ENCODE measurements at regions not wholly inside any gene's neighbourhood (a gene's known extent, or its start where the extent isn't known, plus 50 kb on each side); places are given as distances from the start of the nearest gene placed in this dataset.
"Not testable (repeated sequence)": the region's sequence is repeated elsewhere in the genome, so short reads cannot be mapped to it uniquely, and the experiment has no call there.

DNA sequence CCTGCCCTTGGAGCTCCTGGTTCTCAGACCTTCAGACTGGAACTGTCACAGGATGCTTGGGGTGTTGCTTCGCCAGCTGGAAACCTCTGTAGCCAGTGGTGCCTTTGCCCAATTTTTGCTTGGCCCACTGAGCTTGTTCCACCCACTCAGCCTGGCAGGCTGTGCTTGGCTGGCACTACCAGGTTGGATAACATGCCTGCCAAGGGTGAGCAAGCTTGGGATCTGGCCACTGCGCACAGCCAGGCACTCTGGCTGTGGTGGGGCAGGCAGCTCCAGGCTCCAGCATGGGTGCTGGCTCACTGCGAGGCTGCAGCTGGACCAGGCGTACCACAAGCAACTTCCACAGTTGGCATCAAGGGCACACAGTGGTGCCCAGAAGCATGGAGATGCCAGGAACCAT lies 967.8 kb upstream of the NCAM2 start:
- no peak overlapping the region for H2AFZ ChIP-seq
- H3K79me2 ChIP-seq (ENCODE audit: insufficient read depth), result no peaks in the 10 kb centered on the region
- WGBS, 2 experiments (ENCODE audit: low coverage in 1 of 2, low lambda C conversion rate in 2 of 2, missing lambda C conversion rate in 2 of 2), result 4 to 11% methylated on average over 4 of the region's 4 CpGs
- no peaks in the 10 kb centered on the region for H3K27me3 ChIP-seq (replicated peaks; ENCODE audit: insufficient read depth)
- H3K4me1 ChIP-seq (ENCODE audit: insufficient read depth), result no peaks in the 10 kb centered on the region
- no peak overlapping the region for H3K27ac ChIP-seq
- no peaks in the 10 kb centered on the region for H3F3A ChIP-seq (ENCODE audit: insufficient read depth)
- H4K20me1 ChIP-seq (ENCODE audit: insufficient read depth), result no peaks in the 10 kb centered on the region
- H3K9me3 ChIP-seq (ENCODE audit: low read depth), result no peaks in the 10 kb centered on the region
- no peaks in the 10 kb centered on the region for H3K9me2 ChIP-seq (ENCODE audit: insufficient read depth)
- in situ Hi-C loops (cut with MboI), result no loop called here
- H3K9ac ChIP-seq, result no peak overlapping the region
- H3K36me3 ChIP-seq (ENCODE audit: low read depth), result no peaks in the 10 kb centered on the region
- no peak for DNase-seq
- H3K4me3 ChIP-seq, result no peak overlapping the region
- no peak overlapping the region for H3K4me2 ChIP-seq (ENCODE audit: unreplicated experiment)
- TF ChIP-seq EZH2phosphoT487 (IDR thresholded peaks at IDR 0.05; ENCODE audit: insufficient read depth, low read depth) (no peak), EZH2 (IDR thresholded peaks at IDR 0.05; ENCODE audit: insufficient read depth, poor library complexity, severe bottlenecking) (no peak)

DNA sequence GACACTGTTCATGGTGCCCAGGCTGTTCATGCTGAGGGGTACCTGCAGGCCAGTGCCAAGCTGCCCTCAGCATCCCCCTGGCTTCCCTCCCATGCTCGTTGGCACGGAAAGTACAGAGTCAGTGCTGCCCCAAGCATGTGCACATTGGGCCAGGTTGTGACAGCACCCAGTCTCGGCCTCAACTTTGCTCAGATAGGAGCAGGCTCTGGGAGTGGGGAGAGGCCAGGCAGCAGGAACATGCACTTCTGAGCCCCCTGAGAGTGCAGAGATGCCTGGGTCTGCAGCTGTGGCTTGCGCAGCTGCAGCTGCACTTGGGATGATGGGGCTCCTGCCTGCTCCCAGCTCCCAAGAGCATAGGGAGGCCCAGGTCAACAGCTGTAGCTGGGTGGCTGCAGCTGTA lies 966.4 kb upstream of the NCAM2 start:
- no peaks in the 10 kb centered on the region for H3K79me2 ChIP-seq (ENCODE audit: insufficient read depth)
- no peaks in the 10 kb centered on the region for H3K9me3 ChIP-seq (ENCODE audit: low read depth)
- H3K27ac ChIP-seq, result no peak overlapping the region
- H3K9me2 ChIP-seq (ENCODE audit: insufficient read depth), result no peaks in the 10 kb centered on the region
- TF ChIP-seq EZH2 (IDR thresholded peaks at IDR 0.05; ENCODE audit: insufficient read depth, poor library complexity, severe bottlenecking), result no peak
- no peak for TF ChIP-seq EZH2phosphoT487 (IDR thresholded peaks at IDR 0.05; ENCODE audit: insufficient read depth, low read depth)
- no peak overlapping the region for H3K9ac ChIP-seq
- no peaks in the 10 kb centered on the region for H3K36me3 ChIP-seq (ENCODE audit: low read depth)
- H3K27me3 ChIP-seq (replicated peaks; ENCODE audit: insufficient read depth), result no peaks in the 10 kb centered on the region
- in situ Hi-C loops (cut with MboI), result no loop called here
- no peak for DNase-seq
- H3F3A ChIP-seq (ENCODE audit: insufficient read depth), result no peaks in the 10 kb centered on the region
- no peak overlapping the region for H3K4me2 ChIP-seq (ENCODE audit: unreplicated experiment)
- H2AFZ ChIP-seq, result no peak overlapping the region
- no peak overlapping the region for H3K4me3 ChIP-seq
- H3K4me1 ChIP-seq (ENCODE audit: insufficient read depth), result no peaks in the 10 kb centered on the region
- no peaks in the 10 kb centered on the region for H4K20me1 ChIP-seq (ENCODE audit: insufficient read depth)
- 24 to 34% methylated on average over 3 to 4 of the region's 4 CpGs for WGBS, 2 experiments (ENCODE audit: low coverage in 1 of 2, low lambda C conversion rate in 2 of 2, missing lambda C conversion rate in 2 of 2)

DNA sequence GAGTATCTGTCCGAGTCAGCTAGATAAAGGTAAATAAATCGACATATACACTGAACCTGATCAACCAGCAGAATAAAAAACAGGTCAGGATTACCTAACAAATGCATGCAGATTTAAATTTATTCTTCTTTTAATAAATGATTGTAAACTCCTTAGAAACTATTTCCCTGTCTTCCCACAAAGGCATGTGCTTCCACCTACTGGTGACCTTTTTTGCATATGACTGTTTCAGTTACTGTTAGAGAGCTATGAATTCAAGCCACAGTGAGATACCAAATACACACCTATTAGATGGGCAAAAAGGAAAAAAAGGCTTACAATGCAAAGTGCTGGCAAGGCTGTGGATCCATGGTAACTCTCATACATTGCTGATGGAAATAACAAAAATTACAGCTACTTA lies 957.4 kb upstream of the NCAM2 start:
- 17 to 23% methylated on average over 2 of the region's 2 CpGs for WGBS, 2 experiments (ENCODE audit: low coverage in 1 of 2, low lambda C conversion rate in 2 of 2, missing lambda C conversion rate in 2 of 2)
- H3K36me3 ChIP-seq (ENCODE audit: low read depth), result no peaks in the 10 kb centered on the region
- H3K4me2 ChIP-seq (ENCODE audit: unreplicated experiment), result no peak overlapping the region
- no peaks in the 10 kb centered on the region for H3K79me2 ChIP-seq (ENCODE audit: insufficient read depth)
- no peaks in the 10 kb centered on the region for H4K20me1 ChIP-seq (ENCODE audit: insufficient read depth)
- no peak for TF ChIP-seq EZH2 (IDR thresholded peaks at IDR 0.05; ENCODE audit: insufficient read depth, poor library complexity, severe bottlenecking)
- TF ChIP-seq EZH2phosphoT487 (IDR thresholded peaks at IDR 0.05; ENCODE audit: insufficient read depth, low read depth), result no peak
- no peaks in the 10 kb centered on the region for H3K27me3 ChIP-seq (replicated peaks; ENCODE audit: insufficient read depth)
- H3K9me3 ChIP-seq (ENCODE audit: low read depth), result no peaks in the 10 kb centered on the region
- no peaks in the 10 kb centered on the region for H3K9me2 ChIP-seq (ENCODE audit: insufficient read depth)
- DNase-seq, result no peak
- H3K4me1 ChIP-seq (ENCODE audit: insufficient read depth), result no peaks in the 10 kb centered on the region
- no peak overlapping the region for H3K27ac ChIP-seq
- no peak overlapping the region for H2AFZ ChIP-seq
- in situ Hi-C loops (cut with MboI), result no loop called here
- H3K9ac ChIP-seq, result no peak overlapping the region
- no peak overlapping the region for H3K4me3 ChIP-seq
- no peaks in the 10 kb centered on the region for H3F3A ChIP-seq (ENCODE audit: insufficient read depth)

DNA sequence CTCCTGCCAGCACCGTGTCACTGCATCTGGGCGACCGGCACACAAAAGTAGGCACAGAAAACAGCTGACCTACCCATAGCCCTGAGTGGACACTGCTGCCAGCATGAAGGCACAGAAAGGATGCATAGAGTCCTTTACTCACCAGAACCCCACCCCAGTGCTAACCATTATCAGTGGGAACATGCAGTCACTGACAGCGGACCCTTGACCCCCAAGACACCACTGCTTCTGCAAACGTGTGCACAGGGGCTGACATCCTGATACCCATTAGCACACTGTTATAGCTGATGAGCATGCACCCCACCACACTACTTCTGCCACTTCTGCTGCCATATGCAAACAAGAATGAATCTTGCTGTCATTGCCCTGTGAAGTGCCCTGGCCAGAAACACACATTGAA lies 953.0 kb upstream of the NCAM2 start:
- Histone ChIP-seq H3K36me3 (ENCODE audit: low read depth) (no peaks in the 10 kb centered on the region), H3K27me3 (replicated peaks; ENCODE audit: insufficient read depth) (no peaks in the 10 kb centered on the region), H3K79me2 (ENCODE audit: insufficient read depth) (no peaks in the 10 kb centered on the region), H3K9me3 (ENCODE audit: low read depth) (no peaks in the 10 kb centered on the region), H3K4me2 (ENCODE audit: unreplicated experiment) (no peak overlapping the region), H3K9me2 (ENCODE audit: insufficient read depth) (no peaks in the 10 kb centered on the region), H3K4me1 (ENCODE audit: insufficient read depth) (no peaks in the 10 kb centered on the region), H4K20me1 (ENCODE audit: insufficient read depth) (no peaks in the 10 kb centered on the region), H3K4me3 (no peak overlapping the region), H2AFZ (no peak overlapping the region), H3F3A (ENCODE audit: insufficient read depth) (no peaks in the 10 kb centered on the region), H3K27ac (no peak overlapping the region), H3K9ac (no peak overlapping the region)
- 20 to 25% methylated on average over 5 of the region's 5 CpGs for WGBS, 2 experiments (ENCODE audit: low coverage in 1 of 2, low lambda C conversion rate in 2 of 2, missing lambda C conversion rate in 2 of 2)
- no peak for DNase-seq
- in situ Hi-C loops (cut with MboI), result no loop called here
- no peak for TF ChIP-seq EZH2 (IDR thresholded peaks at IDR 0.05; ENCODE audit: insufficient read depth, poor library complexity, severe bottlenecking)
- TF ChIP-seq EZH2phosphoT487 (IDR thresholded peaks at IDR 0.05; ENCODE audit: insufficient read depth, low read depth), result no peak

DNA sequence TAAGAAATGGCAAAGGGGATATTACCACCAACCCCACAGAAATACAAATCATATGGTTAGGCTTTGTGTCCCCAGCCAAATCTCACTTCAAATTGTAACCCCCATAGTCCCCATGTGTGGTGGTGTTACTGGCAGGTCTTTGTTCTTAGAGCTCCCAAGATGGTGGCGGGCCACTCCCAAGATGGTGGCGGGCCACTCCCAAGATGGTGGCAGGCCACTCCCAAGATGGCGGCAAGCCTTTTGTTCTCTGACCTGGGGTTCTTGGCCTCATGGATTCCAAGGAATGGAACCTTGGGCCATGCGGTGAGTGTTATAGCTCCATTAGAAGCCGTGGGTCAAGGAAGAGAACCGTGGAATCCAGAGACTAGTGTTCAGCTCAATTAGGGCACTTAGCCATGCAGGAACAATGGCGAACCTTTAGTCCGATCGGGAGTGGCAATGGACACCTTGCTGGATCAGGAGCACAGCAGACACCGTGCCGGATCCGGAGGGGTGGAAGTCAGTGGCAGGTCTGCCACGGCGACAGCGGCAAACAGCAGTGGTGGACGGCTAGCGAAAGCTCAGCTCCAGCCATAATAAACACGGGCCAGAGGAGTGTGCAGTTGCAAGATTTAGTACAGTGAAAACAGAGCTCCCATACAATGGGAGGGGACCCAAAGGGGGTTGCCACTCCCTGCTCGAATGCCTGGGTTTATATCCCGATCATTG lies 949.9 kb upstream of the NCAM2 start:
- H3K9me3 ChIP-seq (ENCODE audit: low read depth); H3K4me3 ChIP-seq; H3K36me3 ChIP-seq (ENCODE audit: low read depth); H3K27ac ChIP-seq; H3K9me2 ChIP-seq (ENCODE audit: insufficient read depth); DNase-seq; H3K79me2 ChIP-seq (ENCODE audit: insufficient read depth); in situ Hi-C loops (cut with MboI); H3K4me1 ChIP-seq (ENCODE audit: insufficient read depth); H3F3A ChIP-seq (ENCODE audit: insufficient read depth); H3K9ac ChIP-seq; H3K27me3 ChIP-seq (replicated peaks; ENCODE audit: insufficient read depth); H2AFZ ChIP-seq; H3K4me2 ChIP-seq (ENCODE audit: unreplicated experiment); H4K20me1 ChIP-seq (ENCODE audit: insufficient read depth): not testable (repeated sequence)
- WGBS, 2 experiments (ENCODE audit: low coverage in 1 of 2, low lambda C conversion rate in 2 of 2, missing lambda C conversion rate in 2 of 2), result 56 to 65% methylated on average over 19 to 20 of the region's 20 CpGs
